H1 (cell line): ENCODE measurements at regions not wholly inside any gene's neighbourhood (a gene's known extent, or its start where the extent isn't known, plus 50 kb on each side); places are given as distances from the start of the nearest gene placed in this dataset.

Experiments
- CTCF ChIA-PET: fragments of 300-600 bp; sonication (Branson Sonifier 250); formaldehyde crosslinking; loops from one replicate; lab custom pipeline; 2021; ENCODE audit not compliant: partially characterized antibody; lab: Charles Lee
- POLR2A ChIA-PET: fragments of 300-600 bp; sonication (Branson Sonifier 250); formaldehyde crosslinking; loops from one replicate; lab custom pipeline; 2021; ENCODE audit warnings: inconsistent platforms; ENCODE audit not compliant: partially characterized antibody; lab: Charles Lee
- DNase-seq, 2 experiments: peaks; one replicate each; pipeline versions ENCODE4 v3.0.0 to v3.0.0-alpha.2; 2010 to 2022; ENCODE audit warnings: low spot score in 2 of 2, low read depth in 1 of 2, mixed read lengths in 1 of 2
- FAIRE-seq: peaks from 2 replicates; lab custom pipeline; 2011; peaks lifted over from hg19 to GRCh38; lab: Jason Lieb, UNC
- H2AFZ ChIP-seq: 2 replicates; pipeline ENCODE4 v1.8.1; 2012; ENCODE audit warnings: low read length, inconsistent platforms
- H2AK5ac ChIP-seq: 2 replicates; pipeline ENCODE4 v1.6.1; 2013; ENCODE audit warnings: low read depth, low read length
- H2BK120ac ChIP-seq: replicated peaks from 2 replicates; pipeline ENCODE3; 2013; ENCODE audit warnings: low read depth, low read length, inconsistent platforms
- H2BK12ac ChIP-seq: 2 replicates; pipeline ENCODE4 v1.6.1; 2013; ENCODE audit warnings: low read depth, low read length
- H2BK15ac ChIP-seq: 2 replicates; pipeline ENCODE4 v1.6.1; 2013; ENCODE audit warnings: low read length
- H2BK20ac ChIP-seq: 2 replicates; pipeline ENCODE4 v1.6.1; 2013; ENCODE audit warnings: low read length
- H2BK5ac ChIP-seq: 2 replicates; pipeline ENCODE4 v1.6.1; 2013; ENCODE audit warnings: low read depth, low read length
- H3K14ac ChIP-seq: 2 replicates; pipeline ENCODE4 v1.6.1; 2013; ENCODE audit warnings: inconsistent platforms; ENCODE audit not compliant: insufficient read length
- H3K18ac ChIP-seq: 2 replicates; pipeline ENCODE4 v1.6.1; 2013; ENCODE audit warnings: low read length; ENCODE audit errors: extremely low read depth
- H3K23ac ChIP-seq: 2 replicates; pipeline ENCODE4 v1.6.1; 2013; ENCODE audit warnings: inconsistent platforms; ENCODE audit not compliant: insufficient read length
- H3K23me2 ChIP-seq: 2 replicates; pipeline ENCODE4 v1.6.1; 2013; ENCODE audit warnings: low read depth, low read length
- H3K27ac ChIP-seq: 2 replicates; pipeline ENCODE4 v1.6.1; 2011; ENCODE audit warnings: low read depth, low read length, inconsistent platforms
- H3K27me3 ChIP-seq, 4 experiments: replicated peaks in 1 of 4; 1 replicate in 1 of 4; 2 replicates in 3 of 4; pipeline versions ENCODE4 v1.6.1 to v1.8.1; 2011 to 2013; ENCODE audit warnings: low read length in 3 of 4, mild to moderate bottlenecking in 3 of 4, inconsistent platforms in 2 of 4, mixed read lengths in 2 of 4, moderate library complexity in 1 of 4; ENCODE audit not compliant: control insufficient read depth in 3 of 4, insufficient read depth in 3 of 4; ENCODE audit errors: extremely low read depth in 1 of 4
- H3K36me3 ChIP-seq, 4 experiments: 2 replicates each; pipeline versions ENCODE4 v1.6.1 to v1.8.1; 2011 to 2013; ENCODE audit warnings: mild to moderate bottlenecking in 4 of 4, low read length in 3 of 4, moderate library complexity in 2 of 4, control low read depth in 1 of 4, inconsistent platforms in 1 of 4; ENCODE audit not compliant: insufficient read depth in 4 of 4, control insufficient read depth in 2 of 4
- H3K4ac ChIP-seq: replicated peaks from 2 replicates; pipeline ENCODE3; 2013; ENCODE audit warnings: low read length, low read depth, mixed read lengths, inconsistent platforms; ENCODE audit not compliant: insufficient read length
- H3K4me1 ChIP-seq, 4 experiments: replicated peaks in 1 of 4; 1 replicate in 1 of 4; 2 replicates in 3 of 4; pipeline versions ENCODE4 v1.6.1 to v1.8.1; 2011 to 2013; ENCODE audit warnings: low read length in 3 of 4, inconsistent platforms in 2 of 4, mixed read lengths in 1 of 4; ENCODE audit not compliant: insufficient read depth in 4 of 4, control insufficient read depth in 3 of 4
- H3K4me2 ChIP-seq, 2 experiments: 2 replicates each; pipeline versions ENCODE4 v1.6.1 to v1.8.1; 2011 to 2013; ENCODE audit warnings: low read depth in 2 of 2, low read length in 2 of 2, control low read depth in 1 of 2, inconsistent platforms in 1 of 2, mild to moderate bottlenecking in 1 of 2; ENCODE audit not compliant: insufficient read depth in 1 of 2
- H3K4me3 ChIP-seq, 4 experiments: fragments of 200-600, 300-600 bp in 1 of 4; sonication (generic), shearing (Covaris generic), sonication (Bioruptor Twin) in 1 of 4; 2 replicates each; pipeline versions ENCODE4 v1.5.1 to v1.8.1; 2011 to 2016; ENCODE audit warnings: low read length in 4 of 4, low read depth in 3 of 4, control low read depth in 2 of 4, inconsistent platforms in 2 of 4, mild to moderate bottlenecking in 2 of 4, mixed read lengths in 1 of 4, moderate library complexity in 1 of 4; ENCODE audit not compliant: insufficient read depth in 2 of 4; ENCODE audit errors: extremely low read depth in 1 of 4
- H3K56ac ChIP-seq: replicated peaks from 2 replicates; pipeline ENCODE3; 2013; ENCODE audit warnings: low read depth, mild to moderate bottlenecking, mixed read lengths, low read length, inconsistent platforms; ENCODE audit not compliant: insufficient read length
- H3K79me1 ChIP-seq: 2 replicates; pipeline ENCODE4 v1.6.1; 2013; ENCODE audit warnings: low read depth, low read length, control low read depth
- H3K79me2 ChIP-seq, 2 experiments: 2 replicates each; pipeline versions ENCODE4 v1.6.1 to v1.8.1; 2012 to 2013; ENCODE audit warnings: low read length in 2 of 2, mild to moderate bottlenecking in 2 of 2, inconsistent platforms in 1 of 2; ENCODE audit not compliant: insufficient read depth in 2 of 2, control insufficient read depth in 1 of 2
- H3K9ac ChIP-seq, 4 experiments: replicated peaks in 1 of 4; 1 replicate in 1 of 4; 2 replicates in 3 of 4; pipeline versions ENCODE4 v1.6.1 to v1.8.1; 2011 to 2013; ENCODE audit warnings: low read depth in 3 of 4, low read length in 3 of 4, control low read depth in 2 of 4, mild to moderate bottlenecking in 2 of 4, moderate library complexity in 2 of 4, inconsistent platforms in 1 of 4; ENCODE audit errors: extremely low read depth in 1 of 4
- H3K9me3 ChIP-seq, 2 experiments: 2 replicates each; pipeline versions ENCODE4 v1.6.1 to v1.8.1; 2012 to 2013; ENCODE audit warnings: mild to moderate bottlenecking in 2 of 2, moderate library complexity in 2 of 2, control low read depth in 1 of 2, inconsistent platforms in 1 of 2, low read depth in 1 of 2, low read length in 1 of 2, mixed read lengths in 1 of 2; ENCODE audit not compliant: insufficient read depth in 2 of 2
- H4K20me1 ChIP-seq, 2 experiments: replicated peaks in 1 of 2; 2 replicates each; pipeline versions ENCODE3 to v1.8.1; 2011 to 2013; ENCODE audit warnings: inconsistent platforms in 2 of 2, low read length in 2 of 2, mild to moderate bottlenecking in 1 of 2; ENCODE audit not compliant: insufficient read depth in 2 of 2, control insufficient read depth in 1 of 2
- H4K5ac ChIP-seq: 2 replicates; pipeline ENCODE4 v1.6.1; 2013; ENCODE audit warnings: low read length, low read depth, mixed read lengths, inconsistent platforms; ENCODE audit not compliant: insufficient read length
- H4K8ac ChIP-seq: 2 replicates; pipeline ENCODE4 v1.8.0; 2013; ENCODE audit warnings: mild to moderate bottlenecking, moderate library complexity, low read length, inconsistent platforms; ENCODE audit not compliant: insufficient read depth; ENCODE audit errors: extremely low read depth
- H4K91ac ChIP-seq: replicated peaks from 2 replicates; pipeline ENCODE3; 2013; ENCODE audit warnings: low read length, mixed read lengths, inconsistent platforms; ENCODE audit not compliant: insufficient read length
- BACH1 ChIP-seq: IDR thresholded peaks from 2 replicates; pipeline ENCODE4 v1.6.1; 2012; ENCODE audit warnings: low read length, improper control_type of control experiment
- CBX8 ChIP-seq: fragments of 300-800, 300-1000 bp; sonication (generic); IDR thresholded peaks from 2 replicates; pipeline ENCODE4 v1.7.1; 2016; ENCODE audit warnings: low read depth, low read length, borderline replicate concordance
- CTBP2 ChIP-seq: IDR thresholded peaks from 2 replicates; pipeline ENCODE4 v1.7.0; 2011; ENCODE audit warnings: borderline replicate concordance, mild to moderate bottlenecking, moderate library complexity, mixed read lengths, low read length; ENCODE audit not compliant: insufficient read depth, insufficient read length
- CTCF ChIP-seq, 3 experiments: IDR thresholded peaks; 1 replicate in 2 of 3; 2 replicates in 1 of 3; pipeline versions ENCODE4 v1.5.1 to v1.6.1; 2011; ENCODE audit warnings: low read length in 3 of 3, mild to moderate bottlenecking in 3 of 3, inconsistent platforms in 2 of 3, low read depth in 1 of 3, moderate library complexity in 1 of 3; ENCODE audit not compliant: insufficient read depth in 1 of 3; ENCODE audit errors: control extremely low read depth in 1 of 3
- GTF2F1 ChIP-seq: IDR thresholded peaks from 2 replicates; pipeline ENCODE4 v1.6.1; 2012; ENCODE audit warnings: low read depth, low read length, improper control_type of control experiment, borderline replicate concordance
- JUN ChIP-seq: IDR thresholded peaks from 2 replicates; pipeline ENCODE4 v1.6.1; 2011; ENCODE audit warnings: low read depth, mild to moderate bottlenecking, improper control_type of control experiment, low read length
- SP1 ChIP-seq: IDR thresholded peaks from 2 replicates; pipeline ENCODE4 v1.6.1; 2011; ENCODE audit warnings: low read depth, low read length
- TEAD4 ChIP-seq: IDR thresholded peaks from 2 replicates; pipeline ENCODE4 v1.6.1; 2012; ENCODE audit warnings: low read depth, low read length, inconsistent platforms, mixed read lengths
- WGBS, 2 experiments: shearing (Covaris generic) in 1 of 2; methylation state at CpG; one replicate each; pipeline versions ENCODE4 v1.1.6 to v1.1.7; 2013 to 2015; ENCODE audit warnings: low lambda C conversion rate in 2 of 2, mixed read lengths in 2 of 2, inconsistent platforms in 1 of 2, low coverage in 1 of 2, missing lambda C conversion rate in 1 of 2; ENCODE audit not compliant: insufficient replicate concordance in 2 of 2, insufficient coverage in 1 of 2, insufficient read length in 1 of 2; ENCODE audit errors: extremely low coverage in 1 of 2, missing lambda C conversion rate in 1 of 2; 5-methylcytosine and 5-hydroxymethylcytosine counted together

- Histone ChIP-seq H2BK5ac (peak overlapping the region; percentile 32; the same call in 1 of the 2 replicates), H2BK120ac (peak overlapping the region; percentile 85), H2AK5ac (peak overlapping the region; percentile 16; the same call in 1 of the 2 replicates), H3K4me2 (no peak overlapping the region), H3K9ac (no peak overlapping the region), H2BK20ac (no peak overlapping the region; the same call in 1 of the 2 replicates), H3K23ac (peak overlapping the region; percentile 3), H3K4ac (peak overlapping the region; percentile 78), H3K18ac (no peak overlapping the region), H2BK12ac (peak overlapping the region; percentile 62; the same call in 1 of the 2 replicates), H3K27me3 (no peaks in the 10 kb centered on the region), H3K23me2 (peaks cover 8% of the 10 kb centered on the region; the same call in 1 of the 2 replicates), H3K56ac (no peak overlapping the region), H4K91ac (peak overlapping the region; percentile 88), H4K5ac (no peak overlapping the region), H4K8ac (no peak overlapping the region; the same call in 1 of the 2 replicates), H4K20me1 (peaks cover 0 to 17% of the 10 kb centered on the region in 2 experiments), H3K4me3 (no peak overlapping the region), H3K79me1 (peaks cover 6% of the 10 kb centered on the region), H2BK15ac (0 out of 2 replicates have a peak overlapping the region, but pooled peaks have one; percentile 25), H3K79me2 (no peaks in the 10 kb centered on the region), H3K27ac (no peak overlapping the region), H3K14ac (no peak overlapping the region), H2AFZ (no peak overlapping the region), H3K36me3 (no peaks in the 10 kb centered on the region), H3K9me3 (peaks cover 0 to 3% of the 10 kb centered on the region in 2 experiments; a peak in 2 of 4 replicates), H3K4me1 (peaks cover 3 to 46% (median 30%) of the 10 kb centered on the region in 4 experiments)
- ChIA-PET POLR2A (interaction anchor here (1.1 kb wide), 1 partner anchor 17 kb away, joined by 4 read pairs; no protein-coding TSS in a partner anchor), CTCF (interaction anchor here (0.5 to 10.8 kb wide), 16 partner anchors 12 to 217 kb away, joined by 3 to 182 read pairs (median 3); no protein-coding TSS in a partner anchor)
- FAIRE-seq (no peak), DNase-seq (peak in 1 of 2 experiments; percentile 34)
- 87% methylated on average over 21 of the region's 22 CpGs; no CpG with 5 or more reads in 1 of the 2 experiments for WGBS, 2 experiments
- TF ChIP-seq BACH1 (no peak), GTF2F1 (no peak), SP1 (no peak), CTCF (IDR thresholded peaks at IDR 0.05; ENCODE audit: control extremely low read depth in 1 of 3, insufficient read depth in 1 of 3, low read depth in 1 of 3, low read length in 3 of 3) (no peak), CTBP2 (no peak), TEAD4 (no peak), CBX8 (no peak), JUN (no peak)
These were observed 214.2 kb upstream of the GSE1 start for GRCh38 chr16:85398688-85399582.
